Type B pancreatic cell (in vitro differentiated cells): ENCODE measurements at regions not wholly inside any gene's neighbourhood (a gene's known extent, or its start where the extent isn't known, plus 50 kb on each side); places are given as distances from the start of the nearest gene placed in this dataset.

ENCODE experiments used
- DNase-seq: peaks from one replicate; pipeline ENCODE4 v3.0.0; 2021; ENCODE audit warnings: mixed read lengths; ENCODE audit not compliant: unreplicated experiment; ENCODE audit errors: extremely low spot score
- H3K27ac Mint-ChIP-seq: 2 replicates; pipeline ENCODE4 v1.8.0; 2021; ENCODE audit warnings: mild to moderate bottlenecking, mixed read lengths
- H3K27me3 Mint-ChIP-seq: 2 replicates; pipeline ENCODE4 v1.8.0; 2021; ENCODE audit warnings: mixed read lengths
- H3K36me3 Mint-ChIP-seq: 2 replicates; pipeline ENCODE4 v1.8.0; 2021; ENCODE audit warnings: mixed read lengths
- H3K4me1 Mint-ChIP-seq: one replicate; pipeline ENCODE4 v1.8.0; 2021; ENCODE audit warnings: mixed read lengths; ENCODE audit not compliant: unreplicated experiment
- H3K4me3 Mint-ChIP-seq: 2 replicates; pipeline ENCODE4 v1.8.0; 2021; ENCODE audit warnings: mild to moderate bottlenecking, mixed read lengths
- H3K9me3 Mint-ChIP-seq: 2 replicates; pipeline ENCODE4 v1.8.0; 2021; ENCODE audit warnings: mixed read lengths
- CTCF ChIP-seq: fragments of 200-600 bp; sonication (generic); conservative IDR thresholded peaks from 2 replicates; pipeline ENCODE4 v1.5.0; 2021; ENCODE audit warnings: antibody characterized with exemption, mild to moderate bottlenecking

GRCh38 chr13:74990992-74991391 is 491.0 kb downstream of the TBC1D4 start:
- no peak overlapping the region for H3K27ac Mint-ChIP-seq
- no peaks in the 10 kb centered on the region for H3K36me3 Mint-ChIP-seq
- DNase-seq = no peak
- TF ChIP-seq CTCF = no peak
- no peaks in the 10 kb centered on the region for H3K9me3 Mint-ChIP-seq
- no peak overlapping the region for H3K4me3 Mint-ChIP-seq
- H3K4me1 Mint-ChIP-seq = no peaks in the 10 kb centered on the region
- no peaks in the 10 kb centered on the region for H3K27me3 Mint-ChIP-seq

GRCh38 chr13:74987124-74987690 is 494.8 kb downstream of the TBC1D4 start:
- no peak for DNase-seq
- H3K27me3 Mint-ChIP-seq = no peaks in the 10 kb centered on the region
- peaks cover 7% of the 10 kb centered on the region for H3K9me3 Mint-ChIP-seq
- H3K36me3 Mint-ChIP-seq = no peaks in the 10 kb centered on the region
- no peak overlapping the region for H3K4me3 Mint-ChIP-seq
- no peaks in the 10 kb centered on the region for H3K4me1 Mint-ChIP-seq
- TF ChIP-seq CTCF = no peak
- no peak overlapping the region for H3K27ac Mint-ChIP-seq

- Mint-ChIP-seq H3K36me3 (no peaks in the 10 kb centered on the region), H3K9me3 (peaks cover 7% of the 10 kb centered on the region), H3K4me1 (no peaks in the 10 kb centered on the region), H3K27ac (no peak overlapping the region), H3K27me3 (no peaks in the 10 kb centered on the region), H3K4me3 (no peak overlapping the region)
- TF ChIP-seq CTCF = no peak
- DNase-seq = no peak
These were observed 495.4 kb downstream of the TBC1D4 start for GRCh38 chr13:74986609-74987008.

GRCh38 chr13:74979703-74980102 is 502.3 kb downstream of the TBC1D4 start:
- Mint-ChIP-seq H3K36me3 (no peaks in the 10 kb centered on the region), H3K4me1 (peaks cover 16% of the 10 kb centered on the region), H3K9me3 (peaks cover 7% of the 10 kb centered on the region), H3K27ac (no peak overlapping the region), H3K4me3 (no peak overlapping the region), H3K27me3 (peaks cover 4% of the 10 kb centered on the region)
- no peak for DNase-seq
- TF ChIP-seq CTCF = no peak

- Mint-ChIP-seq H3K4me1 (peaks cover 16% of the 10 kb centered on the region), H3K9me3 (no peaks in the 10 kb centered on the region), H3K27ac (no peak overlapping the region), H3K27me3 (peaks cover 7% of the 10 kb centered on the region), H3K4me3 (no peak overlapping the region), H3K36me3 (no peaks in the 10 kb centered on the region)
- DNase-seq = no peak
- no peak for TF ChIP-seq CTCF
These were observed 503.4 kb downstream of the TBC1D4 start for GRCh38 chr13:74978591-74978990.

GRCh38 chr13:74977498-74977897 is 504.5 kb downstream of the TBC1D4 start:
- peaks cover 16% of the 10 kb centered on the region for H3K4me1 Mint-ChIP-seq
- H3K4me3 Mint-ChIP-seq = no peak overlapping the region
- no peak for DNase-seq
- no peak overlapping the region for H3K27ac Mint-ChIP-seq
- no peaks in the 10 kb centered on the region for H3K36me3 Mint-ChIP-seq
- H3K27me3 Mint-ChIP-seq = peaks cover 7% of the 10 kb centered on the region
- no peaks in the 10 kb centered on the region for H3K9me3 Mint-ChIP-seq
- TF ChIP-seq CTCF = no peak
